Panc1 (cell line): ENCODE measurements at regions not wholly inside any gene's neighbourhood (a gene's known extent, or its start where the extent isn't known, plus 50 kb on each side); places are given as distances from the start of the nearest gene placed in this dataset.

ENCODE experiments used
- POLR2AphosphoS5 ChIP-seq: IDR thresholded peaks from 2 replicates; pipeline ENCODE4 v1.6.1; 2012; ENCODE audit warnings: mild to moderate bottlenecking, low read depth, low read length, moderate library complexity
- SIN3A ChIP-seq: IDR thresholded peaks from 2 replicates; pipeline ENCODE4 v1.6.1; 2012; ENCODE audit warnings: low read depth, mild to moderate bottlenecking, low read length, moderate library complexity, borderline replicate concordance; ENCODE audit not compliant: insufficient read depth
- TCF7L2 ChIP-seq: IDR thresholded peaks from 2 replicates; pipeline ENCODE4 v1.6.1; 2011; ENCODE audit warnings: mild to moderate bottlenecking, low read depth, low read length, inconsistent platforms
- TF ChIP-seq, protein P1 (sequence below): fragments of 450-650 bp; IDR thresholded peaks from 2 replicates; pipeline ENCODE4 v1.5.1; 2017; ENCODE audit warnings: mild to moderate bottlenecking
- TF ChIP-seq, protein P2 (sequence below), 2 experiments: IDR thresholded peaks; 2 replicates each; pipeline ENCODE4 v1.6.1; 2011 to 2012; ENCODE audit warnings: low read depth in 2 of 2, control low read depth in 1 of 2, low read length in 1 of 2, mild to moderate bottlenecking in 1 of 2, moderate library complexity in 1 of 2; ENCODE audit not compliant: insufficient read depth in 1 of 2

DNA sequence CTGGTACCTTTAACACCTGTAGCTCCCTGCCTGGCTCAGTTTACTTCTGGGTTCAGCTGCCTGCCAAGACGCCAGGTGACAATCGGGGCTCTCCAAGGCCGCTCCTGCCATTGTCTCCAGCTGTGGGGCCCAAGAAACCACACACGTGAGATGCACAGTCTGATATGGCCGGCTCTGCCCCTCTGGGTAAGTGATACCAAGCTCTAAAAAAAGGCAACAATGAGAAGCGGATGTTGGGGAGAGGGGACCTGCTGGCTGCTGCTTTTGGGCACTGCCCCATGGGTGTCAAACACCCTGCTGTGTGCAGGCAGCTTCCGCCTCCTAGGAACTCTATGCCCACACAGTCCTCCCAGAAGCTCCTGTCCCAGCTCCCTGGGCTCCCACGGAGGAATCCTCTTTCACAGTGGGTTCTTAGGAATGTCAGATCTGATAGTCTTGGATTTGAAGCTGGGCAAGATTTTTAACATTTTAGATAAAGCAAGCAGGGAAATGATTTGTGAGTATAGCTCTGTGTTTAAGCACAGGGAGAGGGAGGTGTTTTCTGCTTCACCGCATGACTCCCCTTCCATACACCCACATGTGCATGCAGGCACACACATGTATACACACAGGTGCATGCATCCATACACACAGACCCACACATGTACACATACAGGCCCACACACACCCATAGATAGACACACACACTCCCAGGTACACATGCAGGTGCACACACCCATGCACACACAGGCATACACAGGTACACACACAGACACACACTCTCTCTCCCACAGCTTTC lies 1135.8 kb downstream of the BCL11B start:
- TF ChIP-seq, protein P1, sequence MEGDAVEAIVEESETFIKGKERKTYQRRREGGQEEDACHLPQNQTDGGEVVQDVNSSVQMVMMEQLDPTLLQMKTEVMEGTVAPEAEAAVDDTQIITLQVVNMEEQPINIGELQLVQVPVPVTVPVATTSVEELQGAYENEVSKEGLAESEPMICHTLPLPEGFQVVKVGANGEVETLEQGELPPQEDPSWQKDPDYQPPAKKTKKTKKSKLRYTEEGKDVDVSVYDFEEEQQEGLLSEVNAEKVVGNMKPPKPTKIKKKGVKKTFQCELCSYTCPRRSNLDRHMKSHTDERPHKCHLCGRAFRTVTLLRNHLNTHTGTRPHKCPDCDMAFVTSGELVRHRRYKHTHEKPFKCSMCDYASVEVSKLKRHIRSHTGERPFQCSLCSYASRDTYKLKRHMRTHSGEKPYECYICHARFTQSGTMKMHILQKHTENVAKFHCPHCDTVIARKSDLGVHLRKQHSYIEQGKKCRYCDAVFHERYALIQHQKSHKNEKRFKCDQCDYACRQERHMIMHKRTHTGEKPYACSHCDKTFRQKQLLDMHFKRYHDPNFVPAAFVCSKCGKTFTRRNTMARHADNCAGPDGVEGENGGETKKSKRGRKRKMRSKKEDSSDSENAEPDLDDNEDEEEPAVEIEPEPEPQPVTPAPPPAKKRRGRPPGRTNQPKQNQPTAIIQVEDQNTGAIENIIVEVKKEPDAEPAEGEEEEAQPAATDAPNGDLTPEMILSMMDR, result no peak
- no peak for TF ChIP-seq SIN3A
- no peak for TF ChIP-seq POLR2AphosphoS5
- TF ChIP-seq, protein P2, sequence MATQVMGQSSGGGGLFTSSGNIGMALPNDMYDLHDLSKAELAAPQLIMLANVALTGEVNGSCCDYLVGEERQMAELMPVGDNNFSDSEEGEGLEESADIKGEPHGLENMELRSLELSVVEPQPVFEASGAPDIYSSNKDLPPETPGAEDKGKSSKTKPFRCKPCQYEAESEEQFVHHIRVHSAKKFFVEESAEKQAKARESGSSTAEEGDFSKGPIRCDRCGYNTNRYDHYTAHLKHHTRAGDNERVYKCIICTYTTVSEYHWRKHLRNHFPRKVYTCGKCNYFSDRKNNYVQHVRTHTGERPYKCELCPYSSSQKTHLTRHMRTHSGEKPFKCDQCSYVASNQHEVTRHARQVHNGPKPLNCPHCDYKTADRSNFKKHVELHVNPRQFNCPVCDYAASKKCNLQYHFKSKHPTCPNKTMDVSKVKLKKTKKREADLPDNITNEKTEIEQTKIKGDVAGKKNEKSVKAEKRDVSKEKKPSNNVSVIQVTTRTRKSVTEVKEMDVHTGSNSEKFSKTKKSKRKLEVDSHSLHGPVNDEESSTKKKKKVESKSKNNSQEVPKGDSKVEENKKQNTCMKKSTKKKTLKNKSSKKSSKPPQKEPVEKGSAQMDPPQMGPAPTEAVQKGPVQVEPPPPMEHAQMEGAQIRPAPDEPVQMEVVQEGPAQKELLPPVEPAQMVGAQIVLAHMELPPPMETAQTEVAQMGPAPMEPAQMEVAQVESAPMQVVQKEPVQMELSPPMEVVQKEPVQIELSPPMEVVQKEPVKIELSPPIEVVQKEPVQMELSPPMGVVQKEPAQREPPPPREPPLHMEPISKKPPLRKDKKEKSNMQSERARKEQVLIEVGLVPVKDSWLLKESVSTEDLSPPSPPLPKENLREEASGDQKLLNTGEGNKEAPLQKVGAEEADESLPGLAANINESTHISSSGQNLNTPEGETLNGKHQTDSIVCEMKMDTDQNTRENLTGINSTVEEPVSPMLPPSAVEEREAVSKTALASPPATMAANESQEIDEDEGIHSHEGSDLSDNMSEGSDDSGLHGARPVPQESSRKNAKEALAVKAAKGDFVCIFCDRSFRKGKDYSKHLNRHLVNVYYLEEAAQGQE (IDR thresholded peaks at IDR 0.05; ENCODE audit: insufficient read depth in 1 of 2, low read depth in 2 of 2, low read length in 1 of 2), result no peak
- no peak for TF ChIP-seq TCF7L2
